ENCODE measurements at regions not wholly inside any gene's neighbourhood (a gene's known extent, or its start where the extent isn't known, plus 50 kb on each side); places are given as distances from the start of the nearest gene placed in this dataset.

DNA sequence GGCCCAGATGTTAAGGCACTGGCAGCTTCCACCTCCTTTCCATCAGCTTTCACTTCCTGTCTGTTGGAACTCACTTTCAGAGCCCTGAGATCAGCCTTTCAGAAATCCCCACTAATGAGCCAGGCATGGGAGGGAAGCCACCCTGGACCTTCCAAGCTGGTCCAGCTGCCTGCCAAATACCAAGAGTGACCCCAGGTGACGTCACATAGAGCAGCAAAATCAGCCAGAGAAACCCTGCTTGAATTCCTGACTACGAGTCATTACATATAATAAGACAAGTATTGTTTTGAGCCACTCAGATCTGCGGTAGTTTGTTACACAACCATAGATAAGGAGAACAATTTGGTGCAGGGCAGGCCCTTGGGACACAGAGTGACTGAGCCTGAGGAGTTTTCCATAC, 556.0 kb upstream of the JAG1 start:
- DNase-seq = peak; percentile 51

DNA sequence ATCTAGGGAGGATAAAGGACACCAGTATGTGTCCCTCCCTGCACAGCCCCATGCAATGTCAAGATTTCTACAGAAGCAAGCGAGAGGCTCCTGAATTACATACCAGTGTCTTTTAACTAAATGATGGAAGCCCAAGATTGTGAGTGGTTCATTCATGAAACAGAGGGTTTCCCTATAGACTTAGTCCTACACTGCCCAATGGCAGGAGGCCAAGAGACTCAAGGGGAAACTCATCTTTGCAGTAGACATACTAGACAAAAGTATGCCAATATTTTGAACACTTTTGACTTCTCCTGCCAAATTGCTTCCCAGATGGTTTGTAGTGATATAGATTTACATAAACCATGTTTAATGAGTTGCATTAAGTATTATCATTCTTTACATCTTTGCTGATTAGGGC, 557.2 kb upstream of the JAG1 start:
- no peak for DNase-seq

GRCh38 chr20:11231742-11232648, 558.2 kb upstream of the JAG1 start:
- DNase-seq = no peak

GRCh38 chr20:11232896-11233295, 559.1 kb upstream of the JAG1 start:
- DNase-seq = no peak

GRCh38 chr20:11234181-11234580, 560.4 kb upstream of the JAG1 start:
- no peak for DNase-seq

GRCh38 chr20:11234608-11235007, 560.8 kb upstream of the JAG1 start:
- DNase-seq = no peak

DNA sequence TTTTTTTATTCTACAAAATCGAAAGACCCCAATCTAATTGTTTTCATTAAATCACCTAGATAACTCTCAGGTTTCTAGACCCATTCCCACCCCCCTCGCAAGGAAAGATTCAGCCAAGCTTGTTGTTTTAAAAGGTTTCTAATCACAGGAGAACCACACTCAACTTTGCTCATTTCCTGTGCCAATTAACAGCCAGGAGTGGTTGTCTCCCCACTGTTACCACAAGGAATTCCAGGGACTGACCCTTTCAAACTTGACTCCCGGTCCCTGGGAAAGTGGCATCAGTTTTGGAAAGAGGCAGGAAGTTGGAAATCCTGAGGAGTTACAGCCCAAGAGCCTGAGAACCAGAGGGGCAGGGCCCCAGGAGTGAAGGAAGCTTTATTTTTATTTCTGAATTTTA, 561.3 kb upstream of the JAG1 start:
- no peak for DNase-seq

DNA sequence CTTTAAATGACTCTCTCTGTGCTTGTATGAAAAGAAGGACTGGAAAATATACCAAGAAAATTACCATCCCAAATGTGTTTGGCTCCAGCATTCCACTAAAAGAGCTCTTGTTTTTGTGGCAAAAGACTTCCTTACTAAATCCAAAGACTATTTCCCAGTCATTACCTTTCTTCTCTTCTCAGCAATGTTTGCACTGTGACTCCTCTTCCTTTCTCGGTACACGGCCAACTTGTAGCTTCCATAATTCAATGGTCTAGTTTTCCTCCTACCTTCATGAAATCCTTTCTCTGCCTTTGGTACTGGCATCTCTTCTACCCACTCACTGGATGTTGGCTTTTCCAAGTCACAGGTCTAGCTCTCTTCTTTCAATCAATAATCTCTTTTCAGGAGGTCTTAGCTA, 568.5 kb upstream of the JAG1 start:
- no peak for DNase-seq

DNA sequence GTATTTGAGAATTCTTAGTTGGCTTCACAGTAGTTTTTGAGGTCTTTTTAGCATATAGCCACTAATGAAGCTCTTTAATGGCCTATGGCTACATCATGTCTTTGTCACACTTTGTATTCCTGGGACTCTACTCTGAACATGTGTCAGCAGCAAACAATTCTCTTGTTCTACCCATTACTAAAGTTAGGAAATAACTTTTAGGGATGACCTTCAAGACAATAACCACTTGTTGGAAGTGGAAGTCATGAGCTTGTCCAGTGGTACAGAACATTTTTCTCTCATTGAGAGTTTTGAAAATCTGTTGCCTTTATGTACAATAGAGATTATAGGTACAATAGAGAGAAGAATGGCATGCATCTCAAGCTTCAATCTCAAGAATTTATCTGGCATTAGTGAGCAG, 571.6 kb upstream of the JAG1 start:
- DNase-seq = no peak

GRCh38 chr20:11246251-11246775, 572.5 kb upstream of the JAG1 start:
- DNase-seq = no peak

DNA sequence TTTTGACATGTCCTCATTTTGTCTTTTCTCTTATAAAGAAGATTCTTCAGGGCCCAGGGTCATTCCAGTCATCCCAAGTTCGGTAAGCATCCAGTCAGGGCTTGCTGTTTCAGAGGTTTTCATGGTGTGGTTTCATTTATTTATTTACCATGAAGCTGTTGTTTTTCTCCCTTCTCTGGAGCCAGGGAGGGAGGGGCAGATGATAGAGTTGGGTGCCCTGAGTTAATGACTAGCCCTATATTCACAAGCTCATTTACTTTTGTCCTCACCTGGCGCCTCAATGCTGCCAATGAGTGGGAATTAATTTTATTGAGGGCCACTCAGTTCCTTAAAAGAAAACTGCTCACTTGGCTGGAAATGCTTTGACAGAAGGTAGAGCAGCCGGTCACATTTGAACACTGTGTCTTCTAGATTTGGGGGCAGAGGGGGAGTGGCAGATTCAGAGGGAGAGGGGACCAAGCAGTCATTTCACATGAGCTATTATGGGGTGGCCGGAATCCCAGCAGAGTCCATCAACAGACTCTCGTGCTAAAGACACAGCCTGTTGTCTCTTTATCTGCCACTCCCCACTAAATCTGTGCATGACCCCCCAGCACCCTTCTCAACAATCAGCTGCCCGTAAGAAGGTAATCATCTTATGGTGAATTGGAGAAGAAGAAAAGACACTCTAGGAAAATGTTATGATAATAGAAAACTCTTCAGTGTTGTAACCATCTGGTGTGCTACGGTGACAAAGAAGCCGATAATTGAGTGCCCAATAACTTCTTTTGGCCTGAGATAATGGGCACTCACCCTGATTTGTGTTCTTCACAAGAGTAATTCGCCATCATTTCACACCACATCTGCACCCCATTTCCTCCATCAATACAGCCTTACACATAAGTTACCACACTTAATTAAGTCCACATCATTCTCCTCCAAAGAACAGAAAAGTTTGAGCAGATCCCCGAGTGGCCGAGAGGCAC, 573.5 kb upstream of the JAG1 start:
- DNase-seq = no peak

- DNase-seq = no peak
These were observed 574.2 kb upstream of the JAG1 start for GRCh38 chr20:11248011-11248409.

- DNase-seq = no peak
These were observed 575.2 kb upstream of the JAG1 start for GRCh38 chr20:11248687-11249638.

DNA sequence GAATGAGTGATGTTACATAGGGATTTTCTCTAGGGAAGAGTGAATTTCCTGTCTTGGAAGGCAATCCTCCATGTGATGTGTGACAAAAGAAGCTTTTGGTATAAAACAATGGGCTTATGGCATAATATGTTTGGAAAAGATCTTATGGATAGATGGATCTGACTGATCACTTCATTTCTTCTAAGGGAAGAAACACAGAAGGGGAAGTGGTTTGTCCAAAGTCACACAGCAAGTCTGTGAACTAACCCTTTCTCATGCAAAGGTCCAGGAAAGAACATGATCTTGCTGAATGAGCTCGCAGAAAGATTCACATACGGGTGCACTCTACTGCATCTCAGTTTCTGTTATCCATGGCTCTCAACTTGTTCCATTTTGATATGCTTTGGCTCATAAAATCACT, 575.9 kb upstream of the JAG1 start:
- DNase-seq = no peak

DNA sequence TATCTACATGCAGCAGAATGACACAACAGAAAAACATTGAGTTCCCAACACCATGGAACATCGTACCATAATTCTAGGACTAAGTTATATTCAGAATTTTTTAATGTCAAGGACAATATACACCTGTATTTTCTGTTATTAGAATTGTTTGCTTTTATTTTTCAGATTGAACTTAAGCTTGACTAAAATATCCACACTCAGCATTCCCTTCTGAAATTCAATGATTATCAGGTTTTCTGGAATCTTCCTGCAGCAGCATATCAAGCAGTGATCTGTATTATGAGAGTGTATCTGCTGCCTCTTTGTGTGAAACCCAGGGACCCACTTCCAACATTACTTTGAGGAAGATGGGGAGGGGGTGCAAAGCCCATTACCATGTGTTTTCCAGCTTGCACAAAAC, 578.6 kb upstream of the JAG1 start:
- DNase-seq = no peak

DNA sequence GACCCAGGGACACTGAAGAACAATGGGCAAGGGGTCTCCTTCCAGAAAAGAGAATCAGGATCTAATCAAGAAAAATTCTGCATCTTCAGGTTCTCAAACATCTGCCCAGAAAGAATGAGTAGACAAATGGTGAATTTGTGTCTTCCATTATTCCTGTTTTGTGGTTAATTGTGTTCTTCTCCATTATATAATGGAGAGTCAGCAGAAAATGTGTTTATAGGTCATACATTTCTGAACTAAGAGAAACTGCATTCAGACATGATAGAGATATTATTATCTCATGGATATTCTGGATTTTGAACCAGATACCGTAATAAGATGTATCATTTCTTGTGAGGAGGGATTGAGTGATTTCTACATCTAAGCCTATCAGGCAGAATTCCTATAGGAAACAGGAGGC, 581.7 kb upstream of the JAG1 start:
- DNase-seq = no peak

GRCh38 chr20:11255860-11256259, 582.1 kb upstream of the JAG1 start:
- no peak for DNase-seq

GRCh38 chr20:11260611-11261010, 586.8 kb upstream of the JAG1 start:
- no peak for DNase-seq

DNA sequence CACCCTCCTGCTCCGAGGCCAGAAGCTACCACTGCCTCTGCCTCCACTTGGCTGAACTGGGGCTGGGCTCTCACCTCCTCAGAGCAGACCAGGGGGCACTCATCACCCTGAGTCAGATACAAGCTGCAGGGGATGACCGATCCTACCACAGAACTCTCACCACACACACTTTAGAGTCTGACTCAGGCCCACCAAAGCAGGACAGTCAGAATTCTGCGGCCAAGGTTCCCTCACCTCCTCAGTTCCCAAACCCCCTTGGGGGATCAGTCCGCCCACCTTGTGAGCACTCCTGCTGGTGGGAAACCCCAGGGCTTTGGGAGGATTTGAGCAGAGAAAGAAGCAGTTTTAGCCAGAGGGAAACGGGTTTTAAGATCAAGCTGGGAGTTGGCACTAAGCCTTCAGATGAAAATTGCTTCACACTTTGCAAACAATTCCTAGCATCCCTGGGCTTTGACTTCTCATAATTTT, 587.8 kb upstream of the JAG1 start:
- DNase-seq = no peak

DNA sequence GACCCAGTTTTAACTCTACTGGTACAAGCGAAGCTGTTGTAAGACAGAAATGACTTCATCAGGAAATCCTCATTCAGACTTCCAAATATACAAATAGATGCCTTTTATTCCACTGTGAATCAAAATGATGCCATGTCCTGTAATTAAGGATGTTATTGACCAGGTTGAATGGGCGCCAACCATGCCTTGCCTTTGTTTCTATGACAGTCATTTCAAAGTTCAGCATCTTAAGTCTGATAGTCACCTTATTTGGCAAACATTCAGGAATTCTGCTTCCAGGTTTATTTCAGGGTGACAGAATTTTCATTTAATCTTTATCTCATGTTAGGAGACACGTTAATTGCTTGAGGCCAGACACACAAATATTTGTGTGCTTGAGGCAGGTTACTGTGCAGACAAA, 592.8 kb upstream of the JAG1 start:
- DNase-seq = no peak

DNA sequence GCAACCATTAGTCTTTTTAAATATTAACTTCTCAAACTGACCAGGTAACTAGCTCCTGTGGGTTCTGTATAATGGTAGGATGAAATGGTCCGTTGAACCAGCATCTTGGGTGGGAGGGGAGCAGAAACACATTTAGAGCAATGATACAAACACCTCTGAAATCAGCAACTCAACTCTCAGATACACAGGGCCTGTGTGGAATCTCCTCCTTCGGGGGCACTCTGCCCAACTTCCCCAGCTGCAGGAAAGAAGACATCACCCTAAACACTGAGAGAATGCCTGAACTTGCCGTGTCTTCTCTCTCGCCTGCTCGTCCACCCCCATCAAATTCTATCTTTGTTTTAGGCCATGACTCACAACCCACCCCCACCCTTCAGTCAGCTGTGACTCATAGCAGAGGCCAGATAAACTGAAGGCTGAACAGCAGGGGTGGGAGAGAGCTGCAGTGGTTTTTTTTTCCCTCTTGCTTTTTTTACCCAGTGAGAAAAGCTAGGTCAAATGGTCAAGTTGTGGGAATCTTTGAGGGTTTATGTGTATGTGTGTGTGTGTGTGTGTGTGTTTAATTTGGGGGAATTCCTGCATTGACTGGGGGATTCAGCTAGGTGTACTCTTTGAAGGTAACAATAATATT, 593.4 kb upstream of the JAG1 start:
- peak; percentile 72 for DNase-seq

Measured in right hindlimb (tissue), 1 donor.